ENCODE measurements at regions not wholly inside any gene's neighbourhood (a gene's known extent, or its start where the extent isn't known, plus 50 kb on each side); places are given as distances from the start of the nearest gene placed in this dataset.

DNA sequence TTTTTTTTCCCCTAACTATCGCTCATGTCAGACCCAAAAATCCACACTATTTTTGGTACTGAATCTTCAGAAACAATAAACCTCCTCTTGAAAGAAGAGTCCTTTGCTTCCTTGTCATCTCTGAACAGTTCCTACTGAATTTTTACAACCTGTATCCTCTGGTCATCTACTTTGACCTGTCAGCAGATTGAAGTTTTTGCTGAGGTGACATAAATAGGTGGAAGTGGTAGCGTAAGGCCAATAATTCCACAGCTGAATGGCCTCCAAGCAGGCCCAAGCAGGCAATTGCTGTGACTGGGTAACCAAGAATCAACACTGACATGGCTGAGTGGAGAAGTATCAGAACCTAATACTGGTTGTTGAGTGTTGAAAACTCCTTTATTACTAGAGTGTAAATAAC lies 117.4 kb upstream of the MAGI2 start:
- DNase-seq (ENCODE audit: low read depth, low spot score) (no peak), ATAC-seq (no peak), FAIRE-seq (no peak)
- Histone ChIP-seq H4K20me1 (ENCODE audit: control insufficient read depth, insufficient read depth) (no peaks in the 10 kb centered on the region), H3K9ac (ENCODE audit: control insufficient read depth, insufficient read depth, low read length) (no peak overlapping the region), H3K79me2 (ENCODE audit: control insufficient read depth, insufficient read depth, low read length) (no peaks in the 10 kb centered on the region), H3K27ac (ENCODE audit: control insufficient read depth, insufficient read depth) (no peak overlapping the region), H3K4me3 (no peak overlapping the region), H2AFZ (ENCODE audit: control insufficient read depth, low read depth, low read length) (no peak overlapping the region), H3K4me1 (ENCODE audit: control insufficient read depth, insufficient read depth, low read length) (no peaks in the 10 kb centered on the region), H3K27me3 (replicated peaks in 1 of 2; ENCODE audit: control insufficient read depth in 2 of 2, insufficient read depth in 2 of 2, low read length in 1 of 2) (no peaks in the 10 kb centered on the region), H3K9me3 (replicated peaks; ENCODE audit: control insufficient read depth, insufficient read depth, low read length) (no peaks in the 10 kb centered on the region), H3K4me2 (ENCODE audit: control insufficient read depth, insufficient read depth) (no peak overlapping the region), H3K36me3 (ENCODE audit: control insufficient read depth in 2 of 2, insufficient read depth in 2 of 2, low read length in 1 of 2) (no peaks in the 10 kb centered on the region)
- POLR2A ChIA-PET = no interaction called here
- in situ Hi-C loops (cut with MboI) (no loop called here), intact Hi-C loops (cut with micrococcal nuclease; ENCODE audit: unreplicated experiment) (no loop called here)
- WGBS (ENCODE audit: insufficient coverage, insufficient replicate concordance, low lambda C conversion rate, missing lambda C conversion rate) = 29% methylated on average over 2 of the region's 2 CpGs
- BruUV-seq (replicated peaks) = no TSS peak
- no peak for TF ChIP-seq EGR1 (IDR thresholded peaks at IDR 0.05; ENCODE audit: borderline replicate concordance in 1 of 2, low read depth in 2 of 2, low read length in 2 of 2)
- SMC1A ChIA-PET (ENCODE audit: uncharacterized antibody, unreplicated experiment) = no interaction called here
- CTCF ChIA-PET = no interaction called here
- RAD21 ChIA-PET (ENCODE audit: unreplicated experiment) = no interaction called here

DNA sequence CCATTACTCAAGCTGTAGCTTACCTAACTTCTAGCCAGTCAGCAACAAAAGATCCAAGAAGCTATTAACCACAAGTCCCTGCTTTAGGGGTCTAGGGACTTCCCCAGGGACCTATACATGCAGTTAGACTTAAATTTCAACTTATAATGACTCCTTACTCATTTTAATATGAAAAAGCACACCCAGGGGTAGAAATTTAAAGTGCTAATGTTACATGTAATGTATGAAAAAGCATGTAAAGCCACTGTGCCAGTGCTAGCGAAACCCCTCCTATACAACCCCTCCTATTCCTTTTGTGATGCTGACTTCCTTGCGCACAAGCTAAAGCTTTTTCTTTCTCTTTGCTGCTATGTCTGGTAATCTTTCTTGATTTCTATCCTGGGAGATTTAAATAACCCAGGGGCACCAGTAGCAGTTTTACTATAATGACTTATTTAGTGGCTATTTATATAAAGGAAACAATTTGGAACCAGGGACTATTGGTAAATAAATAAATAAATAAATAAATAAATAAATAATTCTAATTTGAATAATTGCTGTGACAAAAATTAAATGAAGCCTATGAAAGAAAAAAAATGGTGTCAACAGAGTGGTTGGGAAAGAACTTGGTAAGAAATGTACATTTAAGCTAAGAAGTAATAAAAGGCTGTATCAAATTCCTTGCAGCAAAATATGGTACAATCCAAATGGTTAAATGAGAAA lies 110.5 kb upstream of the MAGI2 start:
- Histone ChIP-seq H3K9ac (ENCODE audit: control insufficient read depth, insufficient read depth, low read length) (no peak overlapping the region), H2AFZ (ENCODE audit: control insufficient read depth, low read depth, low read length) (no peak overlapping the region), H3K4me2 (ENCODE audit: control insufficient read depth, insufficient read depth) (no peak overlapping the region), H3K4me3 (no peak overlapping the region), H3K27me3 (replicated peaks in 1 of 2; ENCODE audit: control insufficient read depth in 2 of 2, insufficient read depth in 2 of 2, low read length in 1 of 2) (no peaks in the 10 kb centered on the region), H3K79me2 (ENCODE audit: control insufficient read depth, insufficient read depth, low read length) (no peaks in the 10 kb centered on the region), H3K27ac (ENCODE audit: control insufficient read depth, insufficient read depth) (no peak overlapping the region), H3K36me3 (ENCODE audit: control insufficient read depth in 2 of 2, insufficient read depth in 2 of 2, low read length in 1 of 2) (no peaks in the 10 kb centered on the region), H3K9me3 (replicated peaks; ENCODE audit: control insufficient read depth, insufficient read depth, low read length) (no peaks in the 10 kb centered on the region), H3K4me1 (ENCODE audit: control insufficient read depth, insufficient read depth, low read length) (no peaks in the 10 kb centered on the region), H4K20me1 (ENCODE audit: control insufficient read depth, insufficient read depth) (no peaks in the 10 kb centered on the region)
- no peak for DNase-seq (ENCODE audit: low read depth, low spot score)
- ATAC-seq = no peak
- in situ Hi-C loops (cut with MboI) = no loop called here
- WGBS (ENCODE audit: insufficient coverage, insufficient replicate concordance, low lambda C conversion rate, missing lambda C conversion rate) = 53% methylated on average over 2 of the region's 2 CpGs
- intact Hi-C loops (cut with micrococcal nuclease; ENCODE audit: unreplicated experiment) = no loop called here
- CTCF ChIA-PET = no interaction called here
- SMC1A ChIA-PET (ENCODE audit: uncharacterized antibody, unreplicated experiment) = interaction anchor here (0.9 kb wide), 1 partner anchor 8 kb away, joined by 3 read pairs; no protein-coding TSS in a partner anchor
- TF ChIP-seq CBX3 (IDR thresholded peaks at IDR 0.05; ENCODE audit: borderline replicate concordance, low read depth) (no peak), NR2C1 (IDR thresholded peaks at IDR 0.05) (no peak), FOXK2 (IDR thresholded peaks at IDR 0.05) (no peak)
- RAD21 ChIA-PET (ENCODE audit: unreplicated experiment) = no interaction called here
- POLR2A ChIA-PET = no interaction called here
- BruUV-seq (replicated peaks) = no TSS peak
- FAIRE-seq = no peak
